GM12891 (cell line): ENCODE measurements at regions not wholly inside any gene's neighbourhood (a gene's known extent, or its start where the extent isn't known, plus 50 kb on each side); places are given as distances from the start of the nearest gene placed in this dataset.

Experiments
- POLR2A ChIP-seq: IDR thresholded peaks from 2 replicates; pipeline ENCODE4 v1.6.1; 2011; ENCODE audit warnings: low read depth, low read length, control low read depth
- POLR2AphosphoS5 ChIP-seq: IDR thresholded peaks from 2 replicates; pipeline ENCODE4 v1.6.1; 2011; ENCODE audit warnings: low read depth, low read length, control low read depth
- POU2F2 ChIP-seq: IDR thresholded peaks from 2 replicates; pipeline ENCODE4 v1.6.1; 2011; ENCODE audit warnings: low read depth, mild to moderate bottlenecking, control low read depth, low read length, moderate library complexity
- TAF1 ChIP-seq: IDR thresholded peaks from 2 replicates; pipeline ENCODE4 v1.6.1; 2011; ENCODE audit warnings: low read depth, low read length, control low read depth

DNA sequence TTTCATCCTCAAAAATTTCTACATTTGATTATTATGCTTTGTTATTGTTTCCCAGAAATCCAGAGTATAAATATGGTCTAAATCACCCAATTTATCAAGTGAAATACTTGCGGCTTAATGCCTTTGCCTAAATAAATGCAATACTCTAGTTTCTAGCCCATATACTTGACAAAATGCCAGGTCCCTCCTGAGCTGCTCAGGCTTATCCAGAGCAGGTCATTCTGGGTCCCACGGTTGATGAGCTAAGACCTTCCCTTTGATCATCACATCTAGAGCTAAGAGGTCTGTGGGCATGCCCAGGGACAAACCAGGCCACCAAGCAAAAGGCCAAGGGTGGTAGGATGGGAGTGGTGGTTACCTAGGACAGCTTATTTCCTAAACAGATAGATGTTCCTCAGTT is 180.1 kb downstream of the SMIM20 start:
- no peak for TF ChIP-seq POLR2AphosphoS5
- no peak for TF ChIP-seq POLR2A
- no peak for TF ChIP-seq TAF1
- TF ChIP-seq POU2F2 = no peak
